ACC112 (cell line): ENCODE measurements at regions not wholly inside any gene's neighbourhood (a gene's known extent, or its start where the extent isn't known, plus 50 kb on each side); places are given as distances from the start of the nearest gene placed in this dataset.

Experiments used
- H2AFZ ChIP-seq: fragments of 200-600 bp; sonication (generic); one replicate; pipeline ENCODE4 v1.6.0; 2017; ENCODE audit warnings: antibody characterized with exemption, low read length; ENCODE audit not compliant: unreplicated experiment
- H3K27ac ChIP-seq: fragments of 200-600 bp; sonication (generic); 2 replicates; pipeline ENCODE4 v1.5.1; 2014; ENCODE audit warnings: low read depth, mild to moderate bottlenecking, antibody characterized with exemption, low read length, moderate library complexity
- H3K27me3 ChIP-seq: fragments of 200-600 bp; sonication (generic); 2 replicates; pipeline ENCODE4 v1.6.1; 2014; ENCODE audit warnings: mild to moderate bottlenecking, antibody characterized with exemption, low read length, moderate library complexity, mixed read lengths; ENCODE audit not compliant: insufficient read depth
- H3K36me3 ChIP-seq: fragments of 200-600 bp; sonication (generic); 2 replicates; pipeline ENCODE4 v1.6.1; 2016; ENCODE audit warnings: mild to moderate bottlenecking, antibody characterized with exemption, low read length, moderate library complexity, mixed read lengths; ENCODE audit not compliant: insufficient read depth
- H3K4me1 ChIP-seq: fragments of 200-600 bp; sonication (generic); one replicate; pipeline ENCODE4 v1.6.1; 2016; ENCODE audit warnings: low read length, mixed read lengths; ENCODE audit not compliant: insufficient read depth, unreplicated experiment, control insufficient read depth
- H3K4me3 ChIP-seq: fragments of 200-600 bp; sonication (generic); 2 replicates; pipeline ENCODE4 v1.5.1; 2014; ENCODE audit warnings: mild to moderate bottlenecking, low read depth, low read length
- H3K79me2 ChIP-seq: fragments of 200-600 bp; sonication (generic); one replicate; pipeline ENCODE4 v1.6.0; 2016; ENCODE audit warnings: low read length; ENCODE audit not compliant: control insufficient read depth, unreplicated experiment, insufficient read depth

GRCh38 chr6:166079841-166080240 is 87.8 kb downstream of the TBXT start:
- no peaks in the 10 kb centered on the region for H3K36me3 ChIP-seq
- H2AFZ ChIP-seq, result no peak overlapping the region
- H3K79me2 ChIP-seq, result no peaks in the 10 kb centered on the region
- H3K4me3 ChIP-seq, result no peak overlapping the region
- H3K4me1 ChIP-seq, result no peaks in the 10 kb centered on the region
- no peak overlapping the region for H3K27ac ChIP-seq
- peaks cover 6% of the 10 kb centered on the region; the same call in 1 of the 2 replicates for H3K27me3 ChIP-seq

- Histone ChIP-seq H3K4me3 (no peak overlapping the region), H3K4me1 (no peaks in the 10 kb centered on the region), H3K27me3 (peaks cover 6% of the 10 kb centered on the region)
Observed at GRCh38 chr6:166078294-166078693, 89.4 kb downstream of the TBXT start.

DNA sequence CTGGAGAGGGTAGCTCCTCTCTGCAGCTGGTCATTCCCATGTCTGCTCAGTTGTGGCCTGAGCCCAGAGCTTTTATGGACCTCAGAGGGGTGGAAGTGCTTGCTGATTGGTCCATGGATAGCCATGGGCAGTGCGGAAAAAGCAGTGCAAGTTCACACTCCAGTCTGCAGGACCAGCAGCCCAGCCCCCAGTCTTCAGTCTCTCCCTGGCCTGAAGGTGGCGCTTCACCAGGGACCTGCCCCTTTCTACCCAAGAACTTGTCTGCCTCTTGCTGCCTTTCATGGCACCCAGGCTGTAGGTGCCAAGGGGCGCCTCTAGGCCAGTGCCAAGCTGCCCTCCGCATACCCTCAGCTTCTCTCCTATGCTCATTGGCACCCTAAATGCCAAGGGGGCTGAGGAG is 91.0 kb downstream of the TBXT start:
- Histone ChIP-seq H2AFZ (no peak overlapping the region), H3K4me3 (no peak overlapping the region), H3K79me2 (no peaks in the 10 kb centered on the region), H3K4me1 (no peaks in the 10 kb centered on the region), H3K27me3 (peaks cover 13% of the 10 kb centered on the region), H3K36me3 (no peaks in the 10 kb centered on the region), H3K27ac (no peak overlapping the region)

More at GRCh38 chr6:166078294-166078693, 89.4 kb downstream of the TBXT start:
- Histone ChIP-seq H2AFZ (no peak overlapping the region), H3K79me2 (no peaks in the 10 kb centered on the region), H3K27ac (no peak overlapping the region), H3K36me3 (no peaks in the 10 kb centered on the region)

DNA sequence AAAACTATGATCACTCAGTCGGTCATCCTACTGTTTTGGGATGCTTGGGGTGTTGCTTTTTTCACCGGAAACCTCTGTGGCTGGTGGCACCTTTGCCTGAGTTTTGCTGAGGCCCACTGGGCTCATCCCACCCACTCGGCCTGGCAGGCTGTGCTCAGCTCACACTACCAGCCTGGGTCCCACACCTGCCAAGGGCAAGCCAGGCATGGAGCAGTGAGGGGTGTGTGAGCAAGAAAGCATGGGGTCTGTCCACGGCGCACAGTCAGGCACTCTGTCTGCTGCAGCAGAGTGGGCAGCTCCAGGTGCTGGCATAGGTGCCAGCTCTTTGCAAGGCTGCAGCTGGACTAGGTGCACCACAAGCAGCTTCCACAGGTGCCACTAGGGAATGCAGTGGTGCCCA is 91.7 kb downstream of the TBXT start:
- Histone ChIP-seq H2AFZ (no peak overlapping the region), H3K27me3 (peaks cover 13% of the 10 kb centered on the region), H3K79me2 (no peaks in the 10 kb centered on the region), H3K27ac (no peak overlapping the region), H3K4me1 (no peaks in the 10 kb centered on the region), H3K36me3 (no peaks in the 10 kb centered on the region), H3K4me3 (no peak overlapping the region)

- Histone ChIP-seq H3K27ac (no peak overlapping the region), H3K4me3 (no peak overlapping the region), H3K4me1 (no peaks in the 10 kb centered on the region), H2AFZ (no peak overlapping the region), H3K79me2 (no peaks in the 10 kb centered on the region), H3K36me3 (no peaks in the 10 kb centered on the region), H3K27me3 (peaks cover 16% of the 10 kb centered on the region)
Observed at GRCh38 chr6:166075186-166075585, 92.5 kb downstream of the TBXT start.

DNA sequence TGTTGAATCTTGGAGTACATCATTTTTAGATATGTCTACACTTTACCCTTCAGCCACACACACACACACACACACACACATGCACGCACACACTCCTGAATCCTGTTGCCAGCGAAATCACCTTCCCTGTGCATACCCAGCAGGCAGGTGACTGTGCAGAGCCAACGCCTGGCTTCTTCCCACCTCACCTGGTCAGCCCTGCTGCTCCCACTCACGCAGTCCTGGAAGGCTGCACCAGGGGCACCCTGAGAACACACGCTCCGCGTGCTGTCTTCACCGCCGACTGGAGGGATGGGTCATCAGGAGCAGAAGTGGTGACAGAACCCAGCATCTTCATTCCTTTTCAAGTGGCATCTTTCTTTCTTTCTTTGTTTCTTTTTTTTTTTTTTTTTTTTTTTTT is 94.6 kb downstream of the TBXT start:
- Histone ChIP-seq H3K36me3 (no peaks in the 10 kb centered on the region), H3K4me1 (no peaks in the 10 kb centered on the region), H3K4me3 (no peak overlapping the region), H2AFZ (no peak overlapping the region), H3K79me2 (no peaks in the 10 kb centered on the region), H3K27ac (no peak overlapping the region), H3K27me3 (peaks cover 16% of the 10 kb centered on the region)

GRCh38 chr6:166068768-166069167 is 98.9 kb downstream of the TBXT start:
- no peaks in the 10 kb centered on the region for H3K79me2 ChIP-seq
- H3K4me3 ChIP-seq, result no peak overlapping the region
- H3K36me3 ChIP-seq, result no peaks in the 10 kb centered on the region
- H3K27me3 ChIP-seq, result peaks cover 10% of the 10 kb centered on the region; the same call in 1 of the 2 replicates
- H3K4me1 ChIP-seq, result no peaks in the 10 kb centered on the region
- H2AFZ ChIP-seq, result no peak overlapping the region
- H3K27ac ChIP-seq, result no peak overlapping the region

GRCh38 chr6:166058064-166058739 is 109.4 kb downstream of the TBXT start:
- H3K27ac ChIP-seq, result no peak overlapping the region
- no peaks in the 10 kb centered on the region for H3K27me3 ChIP-seq
- no peaks in the 10 kb centered on the region for H3K4me1 ChIP-seq
- no peak overlapping the region for H2AFZ ChIP-seq
- H3K4me3 ChIP-seq, result no peak overlapping the region
- H3K79me2 ChIP-seq, result no peaks in the 10 kb centered on the region
- no peaks in the 10 kb centered on the region for H3K36me3 ChIP-seq

DNA sequence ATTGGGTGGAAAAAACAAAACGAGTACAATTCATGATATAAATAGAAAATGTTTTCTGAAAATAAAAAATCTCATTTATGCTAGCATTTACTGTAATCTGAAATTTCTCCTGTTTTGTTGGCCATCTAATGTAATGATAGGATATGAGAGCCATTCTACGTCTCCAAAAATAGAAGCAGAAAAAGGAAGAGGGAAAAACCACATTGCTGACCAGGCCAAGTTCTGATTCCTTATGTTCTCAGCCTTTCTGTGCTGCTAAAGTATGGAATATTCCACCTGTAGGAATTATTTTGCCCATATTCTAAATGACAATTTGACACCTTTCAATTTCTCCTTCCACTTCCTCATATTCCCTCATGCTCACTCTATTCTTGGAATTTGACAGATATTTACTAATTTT is 110.2 kb downstream of the TBXT start:
- Histone ChIP-seq H3K36me3 (no peaks in the 10 kb centered on the region), H3K27ac (no peak overlapping the region), H3K27me3 (no peaks in the 10 kb centered on the region), H2AFZ (no peak overlapping the region), H3K4me3 (no peak overlapping the region), H3K79me2 (no peaks in the 10 kb centered on the region), H3K4me1 (no peaks in the 10 kb centered on the region)

DNA sequence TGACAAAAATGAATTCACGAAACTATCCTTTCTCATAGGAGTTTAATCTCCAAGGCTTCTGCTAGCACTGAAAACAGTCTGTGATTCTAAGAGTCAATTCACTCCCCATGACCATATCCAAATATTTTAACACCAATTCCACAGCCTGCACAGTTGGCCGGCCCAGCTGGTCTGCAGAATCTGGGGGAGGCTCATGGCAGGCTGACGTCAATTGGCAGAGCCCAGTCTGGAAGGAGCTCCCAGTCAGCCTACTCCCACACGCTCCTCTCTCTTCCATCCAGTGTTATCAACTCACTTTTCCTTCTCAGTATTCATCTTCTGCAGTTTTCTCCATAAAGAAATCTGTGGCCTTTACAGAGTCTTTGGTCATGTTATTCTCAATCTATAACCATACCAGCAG is 111.0 kb downstream of the TBXT start:
- Histone ChIP-seq H3K4me1 (no peaks in the 10 kb centered on the region), H3K79me2 (no peaks in the 10 kb centered on the region), H2AFZ (no peak overlapping the region), H3K36me3 (no peaks in the 10 kb centered on the region), H3K27ac (no peak overlapping the region), H3K27me3 (no peaks in the 10 kb centered on the region), H3K4me3 (no peak overlapping the region)

- Histone ChIP-seq H3K27me3 (no peaks in the 10 kb centered on the region), H2AFZ (no peak overlapping the region), H3K4me3 (no peak overlapping the region), H3K27ac (no peak overlapping the region), H3K36me3 (no peaks in the 10 kb centered on the region), H3K4me1 (no peaks in the 10 kb centered on the region), H3K79me2 (no peaks in the 10 kb centered on the region)
Observed at GRCh38 chr6:166055801-166056200, 111.8 kb downstream of the TBXT start.
